Skin of body (tissue), 1 donor: ENCODE measurements at regions not wholly inside any gene's neighbourhood (a gene's known extent, or its start where the extent isn't known, plus 50 kb on each side); places are given as distances from the start of the nearest gene placed in this dataset.

Source experiments
- DNase-seq: peaks from one replicate; lab custom pipeline; 2025; lab: John Stamatoyannopoulos, UW

GRCh38 chr1:240027059-240027462, 64.6 kb upstream of the FMN2 start:
- no peak for DNase-seq

- DNase-seq = no peak
Measured at GRCh38 chr1:240029418-240029817, 62.3 kb upstream of the FMN2 start.

GRCh38 chr1:240030236-240030635, 61.4 kb upstream of the FMN2 start:
- no peak for DNase-seq

- no peak for DNase-seq
Measured at GRCh38 chr1:240031009-240031408, 60.7 kb upstream of the FMN2 start.

- DNase-seq = no peak
Measured at GRCh38 chr1:240031414-240031813, 60.3 kb upstream of the FMN2 start.

GRCh38 chr1:240033406-240033805, 58.3 kb upstream of the FMN2 start:
- DNase-seq = no peak

GRCh38 chr1:240036526-240036925, 55.2 kb upstream of the FMN2 start:
- DNase-seq = no peak
